ENCODE measurements at regions not wholly inside any gene's neighbourhood (a gene's known extent, or its start where the extent isn't known, plus 50 kb on each side); places are given as distances from the start of the nearest gene placed in this dataset.

DNA sequence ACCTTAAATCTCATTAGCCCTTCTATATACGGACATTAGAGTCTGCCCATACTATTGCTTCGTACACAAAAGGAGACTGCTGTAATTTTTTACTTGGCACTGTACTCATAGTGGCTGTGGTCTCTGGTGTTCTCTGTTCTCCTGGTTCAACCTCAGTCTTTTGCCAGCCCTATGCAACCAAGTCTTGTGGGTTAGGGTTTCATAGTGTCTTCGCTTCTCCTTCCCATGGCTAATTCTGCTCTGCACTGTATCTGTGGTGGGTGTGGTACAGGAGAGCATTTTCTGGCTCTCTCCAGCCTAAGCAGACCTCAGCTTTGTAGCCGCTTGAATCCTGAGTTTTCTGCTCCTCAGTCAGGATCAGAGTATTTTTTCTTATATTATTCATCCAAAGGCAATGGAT, 981.2 kb downstream of the SQOR start:
- no peak overlapping the region for H3K4me3 ChIP-seq
- CTCF ChIA-PET = no interaction called here
- no peak overlapping the region for H3K27ac ChIP-seq
- POLR2A ChIA-PET = no interaction called here
- no peaks in the 10 kb centered on the region for H3K9me3 ChIP-seq
- ATAC-seq (no peak), DNase-seq (ENCODE audit: low read depth in 1 of 2, low spot score in 1 of 2) (no peak), FAIRE-seq (no peak)
- 4% methylated on average over 4 of the region's 4 CpGs for WGBS (ENCODE audit: missing lambda C conversion rate)
- no peak for TF ChIP-seq RNF2 (IDR thresholded peaks at IDR 0.05; ENCODE audit: borderline replicate concordance, low read depth)
- TF ChIP-seq, protein P1, sequence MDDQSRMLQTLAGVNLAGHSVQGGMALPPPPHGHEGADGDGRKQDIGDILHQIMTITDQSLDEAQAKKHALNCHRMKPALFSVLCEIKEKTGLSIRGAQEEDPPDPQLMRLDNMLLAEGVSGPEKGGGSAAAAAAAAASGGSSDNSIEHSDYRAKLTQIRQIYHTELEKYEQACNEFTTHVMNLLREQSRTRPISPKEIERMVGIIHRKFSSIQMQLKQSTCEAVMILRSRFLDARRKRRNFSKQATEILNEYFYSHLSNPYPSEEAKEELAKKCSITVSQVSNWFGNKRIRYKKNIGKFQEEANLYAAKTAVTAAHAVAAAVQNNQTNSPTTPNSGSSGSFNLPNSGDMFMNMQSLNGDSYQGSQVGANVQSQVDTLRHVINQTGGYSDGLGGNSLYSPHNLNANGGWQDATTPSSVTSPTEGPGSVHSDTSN (IDR thresholded peaks at IDR 0.05) = no peak
- H3K4me2 ChIP-seq = no peak overlapping the region
- no peaks in the 10 kb centered on the region for H3K4me1 ChIP-seq

DNA sequence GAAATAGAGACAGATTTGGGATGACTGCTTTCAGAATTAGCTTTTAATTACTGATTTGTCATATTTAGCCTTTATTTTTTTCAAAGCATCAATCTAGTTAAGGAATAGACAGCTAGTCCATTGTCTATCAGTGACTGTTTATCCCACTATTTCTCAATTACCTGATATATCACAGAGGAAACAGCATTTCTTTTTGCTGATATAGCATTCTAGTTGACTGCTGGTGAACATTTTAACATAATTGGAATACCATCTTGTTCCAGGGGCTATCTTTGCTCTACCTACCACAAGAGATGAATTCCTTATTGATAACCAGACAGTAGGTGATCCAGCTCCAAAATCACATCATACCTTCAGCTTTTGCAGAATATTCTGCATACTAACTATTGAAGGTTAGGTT, 982.7 kb downstream of the SQOR start:
- ATAC-seq (no peak), DNase-seq (ENCODE audit: low read depth in 1 of 2, low spot score in 1 of 2) (no peak), FAIRE-seq (no peak)
- POLR2A ChIA-PET = no interaction called here
- Histone ChIP-seq H3K4me3 (no peak overlapping the region), H3K9me3 (no peaks in the 10 kb centered on the region), H3K27ac (no peak overlapping the region), H3K4me2 (no peak overlapping the region), H3K4me1 (no peaks in the 10 kb centered on the region)
- peak; percentile 47 for TF ChIP-seq MAFK (IDR thresholded peaks at IDR 0.05; ENCODE audit: partially characterized antibody)
- TF ChIP-seq CBX2 (IDR thresholded peaks at IDR 0.05; ENCODE audit: borderline replicate concordance, low read depth) = no peak
- CTCF ChIA-PET = no interaction called here

DNA sequence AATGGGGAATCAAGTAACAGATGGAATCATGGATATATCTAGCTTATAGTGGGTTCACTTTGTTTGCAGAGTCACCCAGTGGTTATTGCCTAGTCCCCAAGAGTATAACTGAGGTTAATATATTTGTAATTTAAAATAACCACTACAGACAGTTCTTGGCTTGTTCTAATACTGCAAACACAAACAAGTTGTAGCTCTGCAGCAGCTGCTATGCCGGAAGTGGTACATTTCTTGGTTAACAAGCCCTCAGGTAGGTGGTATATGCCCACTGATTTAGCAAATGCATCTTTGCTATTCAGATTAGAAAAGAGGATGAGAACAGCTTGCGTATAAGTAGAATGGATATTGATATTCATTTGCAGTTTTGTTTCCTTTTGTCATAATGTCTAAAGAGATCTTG, 984.2 kb downstream of the SQOR start:
- H3K4me1 ChIP-seq = no peaks in the 10 kb centered on the region
- FAIRE-seq (no peak), DNase-seq (ENCODE audit: low read depth in 1 of 2, low spot score in 1 of 2) (no peak), ATAC-seq (no peak)
- ChIA-PET POLR2A (no interaction called here), CTCF (no interaction called here)
- 32% methylated on average over 2 of the region's 2 CpGs for WGBS (ENCODE audit: missing lambda C conversion rate)
- no peak for TF ChIP-seq TP53 (CRISPR knock-in tag; IDR thresholded peaks at IDR 0.05)
- TF ChIP-seq, protein P2, sequence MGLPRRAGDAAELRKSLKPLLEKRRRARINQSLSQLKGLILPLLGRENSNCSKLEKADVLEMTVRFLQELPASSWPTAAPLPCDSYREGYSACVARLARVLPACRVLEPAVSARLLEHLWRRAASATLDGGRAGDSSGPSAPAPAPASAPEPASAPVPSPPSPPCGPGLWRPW (IDR thresholded peaks at IDR 0.05) = no peak
- TF ChIP-seq, protein P1 (IDR thresholded peaks at IDR 0.05) = no peak
- no peak for TF ChIP-seq EHMT2 (IDR thresholded peaks at IDR 0.05; ENCODE audit: low read depth)
- no peak for TF ChIP-seq CHD4 (IDR thresholded peaks at IDR 0.05; ENCODE audit: borderline replicate concordance)
- TF ChIP-seq NPAS2 (CRISPR knock-in tag; IDR thresholded peaks at IDR 0.05; ENCODE audit: borderline replicate concordance) = no peak
- no peak for TF ChIP-seq ZNF302 (CRISPR knock-in tag; IDR thresholded peaks at IDR 0.05)
- TF ChIP-seq NR3C1 (IDR thresholded peaks at IDR 0.05) = no peak
- TF ChIP-seq FOSL2 (IDR thresholded peaks at IDR 0.05) = no peak
- TF ChIP-seq FOSL2 (CRISPR knock-in tag; IDR thresholded peaks at IDR 0.05) = no peak
- TF ChIP-seq RARB (CRISPR knock-in tag; IDR thresholded peaks at IDR 0.05) = no peak
- TF ChIP-seq SMC3 (IDR thresholded peaks at IDR 0.05) = no peak
- no peak for TF ChIP-seq POLR2AphosphoS2 (conservative IDR thresholded peaks at IDR 0.05; ENCODE audit: low read length)
- no peak for TF ChIP-seq HDAC2 (IDR thresholded peaks at IDR 0.05)
- no peak for TF ChIP-seq RCOR1 (IDR thresholded peaks at IDR 0.05; ENCODE audit: low read depth, low read length)
- no peak for TF ChIP-seq MAFK (IDR thresholded peaks at IDR 0.05; ENCODE audit: partially characterized antibody)
- no peak for TF ChIP-seq JUN (IDR thresholded peaks at IDR 0.05)
- no peak overlapping the region for H3K4me3 ChIP-seq
- no peak overlapping the region for H3K4me2 ChIP-seq
- no peaks in the 10 kb centered on the region for H3K9me3 ChIP-seq
- no peak overlapping the region for H3K27ac ChIP-seq

DNA sequence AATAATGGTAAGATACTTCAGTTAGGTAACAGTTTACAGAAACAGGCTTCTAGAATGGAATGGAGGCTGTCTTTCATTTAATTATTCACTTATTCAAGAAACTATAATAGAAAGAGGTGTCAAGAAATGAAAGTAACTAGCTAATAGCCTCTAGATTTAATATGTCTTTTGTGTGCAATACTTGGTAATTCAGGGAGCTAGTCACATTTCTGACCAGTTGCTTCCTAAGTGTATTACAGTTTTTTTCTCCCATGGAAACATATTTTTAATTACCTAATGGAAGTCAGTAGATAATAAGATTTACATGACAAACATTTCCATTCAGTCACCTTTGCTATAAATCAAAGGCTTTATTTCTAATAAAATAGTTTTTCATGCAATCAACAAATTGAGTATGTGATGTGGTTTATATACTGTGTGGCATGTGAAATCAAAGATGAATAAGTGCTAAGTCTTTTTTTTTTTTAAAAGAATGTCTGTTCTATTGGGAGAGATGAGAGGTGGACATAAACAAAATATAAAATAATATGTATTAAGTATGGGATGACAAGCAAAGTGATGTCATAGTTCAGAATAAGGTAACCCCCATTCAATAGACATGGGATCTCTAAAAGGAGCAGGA, 985.7 kb downstream of the SQOR start:
- ATAC-seq = no peak
- ChIA-PET POLR2A (no interaction called here), CTCF (no interaction called here)
- no peak for FAIRE-seq
- no peak overlapping the region for H3K4me2 ChIP-seq
- H3K4me3 ChIP-seq = no peak overlapping the region
- no peak for DNase-seq (ENCODE audit: low read depth in 1 of 2, low spot score in 1 of 2)
- H3K4me1 ChIP-seq = no peaks in the 10 kb centered on the region
- H3K9me3 ChIP-seq = no peaks in the 10 kb centered on the region
- H3K27ac ChIP-seq = no peak overlapping the region
- TF ChIP-seq, protein P3, sequence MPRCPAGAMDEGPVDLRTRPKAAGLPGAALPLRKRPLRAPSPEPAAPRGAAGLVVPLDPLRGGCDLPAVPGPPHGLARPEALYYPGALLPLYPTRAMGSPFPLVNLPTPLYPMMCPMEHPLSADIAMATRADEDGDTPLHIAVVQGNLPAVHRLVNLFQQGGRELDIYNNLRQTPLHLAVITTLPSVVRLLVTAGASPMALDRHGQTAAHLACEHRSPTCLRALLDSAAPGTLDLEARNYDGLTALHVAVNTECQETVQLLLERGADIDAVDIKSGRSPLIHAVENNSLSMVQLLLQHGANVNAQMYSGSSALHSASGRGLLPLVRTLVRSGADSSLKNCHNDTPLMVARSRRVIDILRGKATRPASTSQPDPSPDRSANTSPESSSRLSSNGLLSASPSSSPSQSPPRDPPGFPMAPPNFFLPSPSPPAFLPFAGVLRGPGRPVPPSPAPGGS (IDR thresholded peaks at IDR 0.05) = no peak
- TF ChIP-seq NR3C1 (IDR thresholded peaks at IDR 0.05) (no peak), CBX8 (IDR thresholded peaks at IDR 0.05) (no peak), MAFK (IDR thresholded peaks at IDR 0.05; ENCODE audit: partially characterized antibody) (no peak), RARB (CRISPR knock-in tag; IDR thresholded peaks at IDR 0.05) (no peak), SMC3 (IDR thresholded peaks at IDR 0.05) (no peak), JUN (IDR thresholded peaks at IDR 0.05) (no peak), SREBF2 (IDR thresholded peaks at IDR 0.05) (no peak), MYC (IDR thresholded peaks at IDR 0.05; ENCODE audit: borderline replicate concordance, low read length) (no peak), HOXA7 (CRISPR knock-in tag; IDR thresholded peaks at IDR 0.05) (no peak), RCOR1 (IDR thresholded peaks at IDR 0.05; ENCODE audit: low read depth, low read length) (no peak), EHF (CRISPR knock-in tag; IDR thresholded peaks at IDR 0.05) (no peak)
- TF ChIP-seq, protein P1 (IDR thresholded peaks at IDR 0.05) = no peak
- TF ChIP-seq, protein P4, sequence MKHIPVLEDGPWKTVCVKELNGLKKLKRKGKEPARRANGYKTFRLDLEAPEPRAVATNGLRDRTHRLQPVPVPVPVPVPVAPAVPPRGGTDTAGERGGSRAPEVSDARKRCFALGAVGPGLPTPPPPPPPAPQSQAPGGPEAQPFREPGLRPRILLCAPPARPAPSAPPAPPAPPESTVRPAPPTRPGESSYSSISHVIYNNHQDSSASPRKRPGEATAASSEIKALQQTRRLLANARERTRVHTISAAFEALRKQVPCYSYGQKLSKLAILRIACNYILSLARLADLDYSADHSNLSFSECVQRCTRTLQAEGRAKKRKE (CRISPR knock-in tag; IDR thresholded peaks at IDR 0.05; ENCODE audit: low read depth) = no peak

Measured in A549 (cell line).